ENCODE measurements at regions not wholly inside any gene's neighbourhood (a gene's known extent, or its start where the extent isn't known, plus 50 kb on each side); places are given as distances from the start of the nearest gene placed in this dataset.

- TF ChIP-seq ZC3H8 (IDR thresholded peaks at IDR 0.05) = no peak
- no peak for TF ChIP-seq ARID2 (IDR thresholded peaks at IDR 0.05)
- no peak for TF ChIP-seq NCOR1 (IDR thresholded peaks at IDR 0.05)
- TF ChIP-seq RNF219 (CRISPR knock-in tag; IDR thresholded peaks at IDR 0.05) = no peak
- no peak for TF ChIP-seq U2AF1 (optimal IDR thresholded peaks at IDR 0.05; ENCODE audit: low read depth, low read length)
- TF ChIP-seq ZNF583 (CRISPR knock-in tag; IDR thresholded peaks at IDR 0.05) = no peak
- no peak for TF ChIP-seq SMARCC2 (IDR thresholded peaks at IDR 0.05; ENCODE audit: low read depth)
- TF ChIP-seq ZSCAN32 (CRISPR knock-in tag; IDR thresholded peaks at IDR 0.05) = no peak
- no peak for TF ChIP-seq GTF2A2 (tag; IDR thresholded peaks at IDR 0.05)
- no peak for TF ChIP-seq BMI1 (IDR thresholded peaks at IDR 0.05; ENCODE audit: low read length)
- no peak for TF ChIP-seq LEF1 (IDR thresholded peaks at IDR 0.05)
- no peak for TF ChIP-seq NFE2L1 (tag; IDR thresholded peaks at IDR 0.05; ENCODE audit: borderline replicate concordance, low read depth)
- TF ChIP-seq GABPB2 (CRISPR knock-in tag; conservative IDR thresholded peaks at IDR 0.05) = no peak
- no peak for TF ChIP-seq ZNF134 (CRISPR knock-in tag; conservative IDR thresholded peaks at IDR 0.05)
- no peak for TF ChIP-seq CHCHD3 (CRISPR knock-in tag; IDR thresholded peaks at IDR 0.05)
- no peak for TF ChIP-seq ZNF263 (CRISPR knock-in tag; IDR thresholded peaks at IDR 0.05; ENCODE audit: borderline replicate concordance)
- no peak for TF ChIP-seq PTBP1 (IDR thresholded peaks at IDR 0.05; ENCODE audit: low read depth, low read length)
- TF ChIP-seq TEAD2 (tag; IDR thresholded peaks at IDR 0.05) = 0 out of 2 replicates have a peak, but pooled peaks have one; percentile 45
- TF ChIP-seq CTCFL (IDR thresholded peaks at IDR 0.05; ENCODE audit: borderline replicate concordance, insufficient read depth, low read depth, low read length, poor library complexity, severe bottlenecking) = no peak
- no peak for TF ChIP-seq BCL6 (CRISPR knock-in tag; IDR thresholded peaks at IDR 0.05)
- TF ChIP-seq TARDBP (IDR thresholded peaks at IDR 0.05) = no peak
- peak; percentile 32; the same call in 1 of the 2 replicates for TF ChIP-seq TOE1 (IDR thresholded peaks at IDR 0.05; ENCODE audit: borderline replicate concordance)
- TF ChIP-seq TOE1 (CRISPR knock-in tag; IDR thresholded peaks at IDR 0.05; ENCODE audit: borderline replicate concordance, low read depth) = no peak
- TF ChIP-seq ZNF57 (CRISPR knock-in tag; IDR thresholded peaks at IDR 0.05) = no peak
- no peak for TF ChIP-seq SIRT6 (IDR thresholded peaks at IDR 0.05; ENCODE audit: low read depth, low read length)
- TF ChIP-seq JUN (IDR thresholded peaks at IDR 0.05; ENCODE audit: borderline replicate concordance, low read depth, low read length) = no peak
- TF ChIP-seq JUN (CRISPR knock-in tag; IDR thresholded peaks at IDR 0.05; ENCODE audit: borderline replicate concordance) = no peak
- no peak for TF ChIP-seq ZKSCAN1 (IDR thresholded peaks at IDR 0.05; ENCODE audit: low read depth, low read length)
- no peak for TF ChIP-seq TAF1 (IDR thresholded peaks at IDR 0.05; ENCODE audit: control insufficient read depth, extremely low read depth, insufficient read depth, low read length, severe bottlenecking)
- TF ChIP-seq HDGF (IDR thresholded peaks at IDR 0.05) = no peak
- 0 out of 2 replicates have a peak, but pooled peaks have one; percentile 40 for TF ChIP-seq KLF16 (IDR thresholded peaks at IDR 0.05)
Observed at GRCh38 chr4:128427832-128428366, 140.3 kb upstream of the PGRMC2 start (continued).
